ENCODE measurements at regions not wholly inside any gene's neighbourhood (a gene's known extent, or its start where the extent isn't known, plus 50 kb on each side); places are given as distances from the start of the nearest gene placed in this dataset.

GRCh38 chr20:58088105-58088504 is 140.3 kb downstream of the ANKRD60 start:
- TF ChIP-seq CTCF (IDR thresholded peaks at IDR 0.05) (no peak), POLR2A (IDR thresholded peaks at IDR 0.05) (no peak)

All from esophagus squamous epithelium (tissue), 4 donors.